ENCODE measurements at regions not wholly inside any gene's neighbourhood (a gene's known extent, or its start where the extent isn't known, plus 50 kb on each side); places are given as distances from the start of the nearest gene placed in this dataset.

GRCh38 chr11:119523539-119524157 is 100.7 kb upstream of the THY1 start:
- no peak for FAIRE-seq
- no peak for DNase-seq (ENCODE audit: insufficient read length, low spot score)

- DNase-seq (ENCODE audit: insufficient read length, low spot score) (no peak), FAIRE-seq (no peak)
These were observed 99.6 kb upstream of the THY1 start for GRCh38 chr11:119522609-119523008.

GRCh38 chr11:119521551-119521950 is 98.6 kb upstream of the THY1 start:
- DNase-seq (ENCODE audit: insufficient read length, low spot score) (no peak), FAIRE-seq (no peak)

- DNase-seq (ENCODE audit: insufficient read length, low spot score) (no peak), FAIRE-seq (no peak)
These were observed 98.0 kb upstream of the THY1 start for GRCh38 chr11:119520966-119521365.

- FAIRE-seq (no peak), DNase-seq (ENCODE audit: insufficient read length, low spot score) (no peak)
These were observed 97.4 kb upstream of the THY1 start for GRCh38 chr11:119520400-119520799.

- no peak for FAIRE-seq
- no peak for DNase-seq (ENCODE audit: insufficient read length, low spot score)
These were observed 96.8 kb upstream of the THY1 start for GRCh38 chr11:119519796-119520195.

GRCh38 chr11:119518746-119519730 is 96.1 kb upstream of the THY1 start:
- DNase-seq (ENCODE audit: insufficient read length, low spot score) = no peak
- FAIRE-seq = no peak

- DNase-seq (ENCODE audit: insufficient read length, low spot score) (no peak), FAIRE-seq (no peak)
These were observed 92.9 kb upstream of the THY1 start for GRCh38 chr11:119515771-119516400.

GRCh38 chr11:119513806-119514170 is 90.8 kb upstream of the THY1 start:
- DNase-seq (ENCODE audit: insufficient read length, low spot score) (no peak), FAIRE-seq (no peak)

GRCh38 chr11:119513131-119513805 is 90.3 kb upstream of the THY1 start:
- FAIRE-seq (no peak), DNase-seq (ENCODE audit: insufficient read length, low spot score) (no peak)

GRCh38 chr11:119512369-119512768 is 89.4 kb upstream of the THY1 start:
- DNase-seq (ENCODE audit: insufficient read length, low spot score) (no peak), FAIRE-seq (no peak)

GRCh38 chr11:119511614-119512306 is 88.8 kb upstream of the THY1 start:
- DNase-seq (ENCODE audit: insufficient read length, low spot score) (no peak), FAIRE-seq (no peak)

GRCh38 chr11:119509969-119510401 is 87.0 kb upstream of the THY1 start:
- DNase-seq (ENCODE audit: insufficient read length, low spot score) = peak; percentile 79
- FAIRE-seq = peak; percentile 92

GRCh38 chr11:119509282-119509841 is 86.4 kb upstream of the THY1 start:
- FAIRE-seq = no peak
- DNase-seq (ENCODE audit: insufficient read length, low spot score) = no peak

GRCh38 chr11:119506436-119506835 is 83.5 kb upstream of the THY1 start:
- FAIRE-seq (no peak), DNase-seq (ENCODE audit: insufficient read length, low spot score) (no peak)

- FAIRE-seq = no peak
- DNase-seq (ENCODE audit: insufficient read length, low spot score) = no peak
These were observed 82.9 kb upstream of the THY1 start for GRCh38 chr11:119505861-119506260.

GRCh38 chr11:119505071-119505470 is 82.1 kb upstream of the THY1 start:
- FAIRE-seq (no peak), DNase-seq (ENCODE audit: insufficient read length, low spot score) (no peak)

- no peak for FAIRE-seq
These were observed 81.4 kb upstream of the THY1 start for GRCh38 chr11:119504371-119504770.

GRCh38 chr11:119501777-119502405 is 78.9 kb upstream of the THY1 start:
- no peak for FAIRE-seq

More at GRCh38 chr11:119504371-119504770, 81.4 kb upstream of the THY1 start:
- no peak for DNase-seq (ENCODE audit: insufficient read length, low spot score)

GRCh38 chr11:119497717-119498116 is 74.7 kb upstream of the THY1 start:
- DNase-seq (ENCODE audit: insufficient read length, low spot score) (no peak), FAIRE-seq (no peak)

More at GRCh38 chr11:119501777-119502405, 78.9 kb upstream of the THY1 start:
- DNase-seq (ENCODE audit: insufficient read length, low spot score) = no peak

All from GM19239 (cell line).